Large intestine (tissue), 3 donors: ENCODE measurements at regions not wholly inside any gene's neighbourhood (a gene's known extent, or its start where the extent isn't known, plus 50 kb on each side); places are given as distances from the start of the nearest gene placed in this dataset.
"Not testable (repeated sequence)": the region's sequence is repeated elsewhere in the genome, so short reads cannot be mapped to it uniquely, and the experiment has no call there.

Experiments used
- DNase-seq, 2 donors: peaks; one replicate each; pipeline versions ENCODE4 v3.0.0 to v3.0.0-alpha.2; 2013
- H3K27ac ChIP-seq: one replicate; pipeline ENCODE4 v1.5.1; 2013; ENCODE audit warnings: low read length
- H3K27me3 ChIP-seq: 2 replicates; pipeline ENCODE4 v1.6.1; 2013; ENCODE audit warnings: low read length; ENCODE audit not compliant: control insufficient read depth, insufficient read depth
- H3K36me3 ChIP-seq: 2 replicates; pipeline ENCODE4 v1.6.1; 2013; ENCODE audit warnings: low read length; ENCODE audit not compliant: control insufficient read depth, insufficient read depth
- H3K4me1 ChIP-seq: one replicate; pipeline ENCODE4 v1.6.1; 2013; ENCODE audit warnings: low read length; ENCODE audit not compliant: control insufficient read depth, insufficient read depth
- H3K4me3 ChIP-seq: one replicate; pipeline ENCODE4 v1.5.1; 2013; ENCODE audit warnings: low read length
- H3K9me3 ChIP-seq: one replicate; pipeline ENCODE4 v1.6.1; 2013; ENCODE audit warnings: mild to moderate bottlenecking, low read depth, low read length, moderate library complexity; ENCODE audit not compliant: control insufficient read depth
- WGBS: methylation state at CpG from one replicate; pipeline ENCODE4 v1.1.5; 2013; ENCODE audit warnings: low lambda C conversion rate; ENCODE audit not compliant: insufficient coverage; 5-methylcytosine and 5-hydroxymethylcytosine counted together

GRCh38 chr6:69581581-69581980 lies 215.2 kb downstream of the LMBRD1 start:
- no CpG with 5 or more reads among the region's 4 CpGs for WGBS
- Histone ChIP-seq H3K27me3 (no peaks in the 10 kb centered on the region), H3K4me1 (no peaks in the 10 kb centered on the region), H3K4me3 (no peak overlapping the region), H3K36me3 (no peaks in the 10 kb centered on the region), H3K27ac (no peak overlapping the region), H3K9me3 (no peaks in the 10 kb centered on the region)
- no peak for DNase-seq

GRCh38 chr6:69580706-69581105 lies 216.1 kb downstream of the LMBRD1 start:
- H3K4me1 ChIP-seq: no peaks in the 10 kb centered on the region
- DNase-seq: no peak

GRCh38 chr6:69578361-69578890 lies 218.4 kb downstream of the LMBRD1 start:
- no peaks in the 10 kb centered on the region for H3K36me3 ChIP-seq
- no peak overlapping the region for H3K4me3 ChIP-seq
- no peaks in the 10 kb centered on the region for H3K27me3 ChIP-seq
- H3K27ac ChIP-seq: no peak overlapping the region
- H3K9me3 ChIP-seq: no peaks in the 10 kb centered on the region
- DNase-seq: no peak
- WGBS: 69% methylated on average over 2 of the region's 3 CpGs
- no peaks in the 10 kb centered on the region for H3K4me1 ChIP-seq

More at GRCh38 chr6:69580706-69581105, 216.1 kb downstream of the LMBRD1 start:
- Histone ChIP-seq H3K36me3 (no peaks in the 10 kb centered on the region), H3K27me3 (no peaks in the 10 kb centered on the region), H3K27ac (no peak overlapping the region), H3K9me3 (no peaks in the 10 kb centered on the region), H3K4me3 (no peak overlapping the region)

- WGBS: no CpG with 5 or more reads among the region's 1 CpG
- Histone ChIP-seq H3K9me3 (no peaks in the 10 kb centered on the region), H3K36me3 (no peaks in the 10 kb centered on the region), H3K27ac (no peak overlapping the region), H3K4me3 (no peak overlapping the region), H3K27me3 (no peaks in the 10 kb centered on the region), H3K4me1 (no peaks in the 10 kb centered on the region)
- no peak for DNase-seq
These were observed 225.6 kb downstream of the LMBRD1 start for GRCh38 chr6:69571234-69571633.

GRCh38 chr6:69570106-69570505 lies 226.7 kb downstream of the LMBRD1 start:
- H3K4me3 ChIP-seq: no peak overlapping the region
- H3K27me3 ChIP-seq: no peaks in the 10 kb centered on the region
- H3K4me1 ChIP-seq: no peaks in the 10 kb centered on the region
- DNase-seq: no peak
- no peaks in the 10 kb centered on the region for H3K9me3 ChIP-seq
- H3K36me3 ChIP-seq: no peaks in the 10 kb centered on the region
- WGBS: 91% methylated on average over 1 of the region's 1 CpG
- H3K27ac ChIP-seq: no peak overlapping the region

- not testable (repeated sequence) for DNase-seq, H3K9me3 ChIP-seq, H3K4me1 ChIP-seq, H3K4me3 ChIP-seq, H3K27ac ChIP-seq, H3K27me3 ChIP-seq, H3K36me3 ChIP-seq
- WGBS: no CpG with 5 or more reads among the region's 6 CpGs
These were observed 236.2 kb downstream of the LMBRD1 start for GRCh38 chr6:69560597-69560996.

- Histone ChIP-seq H3K4me1 (no peaks in the 10 kb centered on the region), H3K9me3 (no peaks in the 10 kb centered on the region), H3K27me3 (no peaks in the 10 kb centered on the region), H3K27ac (no peak overlapping the region), H3K4me3 (no peak overlapping the region), H3K36me3 (no peaks in the 10 kb centered on the region)
- DNase-seq: no peak
- WGBS: 80% methylated on average over 1 of the region's 2 CpGs
These were observed 241.6 kb downstream of the LMBRD1 start for GRCh38 chr6:69555088-69555638.

- H3K9me3 ChIP-seq: no peaks in the 10 kb centered on the region
- no peak overlapping the region for H3K27ac ChIP-seq
- no peaks in the 10 kb centered on the region for H3K36me3 ChIP-seq
- 100% methylated on average over 1 of the region's 1 CpG for WGBS
- no peak overlapping the region for H3K4me3 ChIP-seq
- DNase-seq: no peak
- H3K4me1 ChIP-seq: no peaks in the 10 kb centered on the region
- H3K27me3 ChIP-seq: no peaks in the 10 kb centered on the region
These were observed 254.3 kb downstream of the LMBRD1 start for GRCh38 chr6:69542494-69542893.

GRCh38 chr6:69527921-69528476 lies 268.8 kb downstream of the LMBRD1 start:
- no peaks in the 10 kb centered on the region for H3K4me1 ChIP-seq
- WGBS: no CpG with 5 or more reads among the region's 2 CpGs
- no peak for DNase-seq

GRCh38 chr6:69515480-69515879 lies 281.3 kb downstream of the LMBRD1 start:
- DNase-seq, H3K4me3 ChIP-seq, H3K27me3 ChIP-seq, H3K27ac ChIP-seq, H3K36me3 ChIP-seq, H3K9me3 ChIP-seq, H3K4me1 ChIP-seq: not testable (repeated sequence)
- WGBS: no CpG with 5 or more reads among the region's 9 CpGs

More at GRCh38 chr6:69527921-69528476, 268.8 kb downstream of the LMBRD1 start:
- H3K9me3 ChIP-seq: no peaks in the 10 kb centered on the region
- H3K27ac ChIP-seq: no peak overlapping the region
- H3K36me3 ChIP-seq: no peaks in the 10 kb centered on the region
- no peaks in the 10 kb centered on the region for H3K27me3 ChIP-seq
- H3K4me3 ChIP-seq: no peak overlapping the region

- Histone ChIP-seq H3K27ac (no peak overlapping the region), H3K4me1 (no peaks in the 10 kb centered on the region), H3K27me3 (no peaks in the 10 kb centered on the region), H3K9me3 (no peaks in the 10 kb centered on the region), H3K4me3 (no peak overlapping the region), H3K36me3 (no peaks in the 10 kb centered on the region)
- 93% methylated on average over 2 of the region's 2 CpGs for WGBS
- no peak for DNase-seq
These were observed 302.2 kb downstream of the LMBRD1 start for GRCh38 chr6:69494595-69494994.
